ENCODE measurements at regions not wholly inside any gene's neighbourhood (a gene's known extent, or its start where the extent isn't known, plus 50 kb on each side); places are given as distances from the start of the nearest gene placed in this dataset.

- Histone ChIP-seq H3K4me3 (ENCODE audit: low read depth, low read length) (no peak overlapping the region), H3K27ac (no peak overlapping the region), H3K27me3 (replicated peaks) (no peaks in the 10 kb centered on the region), H3K36me3 (replicated peaks) (no peaks in the 10 kb centered on the region)
- in situ Hi-C loops (cut with HindIII; ENCODE audit: low pct_ligation_motif_present, low sequenced_read_pairs) = no loop called here
- TF ChIP-seq, protein P1, sequence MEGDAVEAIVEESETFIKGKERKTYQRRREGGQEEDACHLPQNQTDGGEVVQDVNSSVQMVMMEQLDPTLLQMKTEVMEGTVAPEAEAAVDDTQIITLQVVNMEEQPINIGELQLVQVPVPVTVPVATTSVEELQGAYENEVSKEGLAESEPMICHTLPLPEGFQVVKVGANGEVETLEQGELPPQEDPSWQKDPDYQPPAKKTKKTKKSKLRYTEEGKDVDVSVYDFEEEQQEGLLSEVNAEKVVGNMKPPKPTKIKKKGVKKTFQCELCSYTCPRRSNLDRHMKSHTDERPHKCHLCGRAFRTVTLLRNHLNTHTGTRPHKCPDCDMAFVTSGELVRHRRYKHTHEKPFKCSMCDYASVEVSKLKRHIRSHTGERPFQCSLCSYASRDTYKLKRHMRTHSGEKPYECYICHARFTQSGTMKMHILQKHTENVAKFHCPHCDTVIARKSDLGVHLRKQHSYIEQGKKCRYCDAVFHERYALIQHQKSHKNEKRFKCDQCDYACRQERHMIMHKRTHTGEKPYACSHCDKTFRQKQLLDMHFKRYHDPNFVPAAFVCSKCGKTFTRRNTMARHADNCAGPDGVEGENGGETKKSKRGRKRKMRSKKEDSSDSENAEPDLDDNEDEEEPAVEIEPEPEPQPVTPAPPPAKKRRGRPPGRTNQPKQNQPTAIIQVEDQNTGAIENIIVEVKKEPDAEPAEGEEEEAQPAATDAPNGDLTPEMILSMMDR (IDR thresholded peaks at IDR 0.05; ENCODE audit: low read depth, low read length, missing control alignments) = no peak
- DNase-seq = no peak
Observed at GRCh38 chr12:127912035-127912665, 354.8 kb upstream of the TMEM132C start.

GRCh38 chr12:127923501-127923900, 343.5 kb upstream of the TMEM132C start:
- H3K4me3 ChIP-seq (ENCODE audit: low read depth, low read length) = no peak overlapping the region
- no peaks in the 10 kb centered on the region for H3K27me3 ChIP-seq (replicated peaks)
- no peak for DNase-seq
- TF ChIP-seq, protein P1 (IDR thresholded peaks at IDR 0.05; ENCODE audit: low read depth, low read length, missing control alignments) = no peak
- in situ Hi-C loops (cut with HindIII; ENCODE audit: low pct_ligation_motif_present, low sequenced_read_pairs) = no loop called here
- no peaks in the 10 kb centered on the region for H3K36me3 ChIP-seq (replicated peaks)
- H3K27ac ChIP-seq = no peak overlapping the region

- in situ Hi-C loops (cut with HindIII; ENCODE audit: low pct_ligation_motif_present, low sequenced_read_pairs) = no loop called here
- peak; percentile 66 for DNase-seq
Observed at GRCh38 chr12:127925971-127926370, 341.0 kb upstream of the TMEM132C start.

GRCh38 chr12:127928178-127928577, 338.8 kb upstream of the TMEM132C start:
- H3K36me3 ChIP-seq (replicated peaks) = no peaks in the 10 kb centered on the region
- in situ Hi-C loops (cut with HindIII; ENCODE audit: low pct_ligation_motif_present, low sequenced_read_pairs) = no loop called here
- H3K27me3 ChIP-seq (replicated peaks) = no peaks in the 10 kb centered on the region
- H3K27ac ChIP-seq = peak overlapping the region; percentile 14
- no peak for DNase-seq
- TF ChIP-seq, protein P1 (IDR thresholded peaks at IDR 0.05; ENCODE audit: low read depth, low read length, missing control alignments) = no peak
- no peak overlapping the region for H3K4me3 ChIP-seq (ENCODE audit: low read depth, low read length)

More at GRCh38 chr12:127925971-127926370, 341.0 kb upstream of the TMEM132C start:
- Histone ChIP-seq H3K4me3 (ENCODE audit: low read depth, low read length) (no peak overlapping the region), H3K36me3 (replicated peaks) (no peaks in the 10 kb centered on the region), H3K27me3 (replicated peaks) (no peaks in the 10 kb centered on the region), H3K27ac (no peak overlapping the region)
- TF ChIP-seq, protein P1 (IDR thresholded peaks at IDR 0.05; ENCODE audit: low read depth, low read length, missing control alignments) = peak; percentile 82

GRCh38 chr12:127928615-127929571, 338.1 kb upstream of the TMEM132C start:
- Histone ChIP-seq H3K4me3 (ENCODE audit: low read depth, low read length) (no peak overlapping the region), H3K36me3 (replicated peaks) (no peaks in the 10 kb centered on the region), H3K27me3 (replicated peaks) (no peaks in the 10 kb centered on the region), H3K27ac (peak overlapping the region; percentile 46)
- in situ Hi-C loops (cut with HindIII; ENCODE audit: low pct_ligation_motif_present, low sequenced_read_pairs) = no loop called here
- TF ChIP-seq, protein P1 (IDR thresholded peaks at IDR 0.05; ENCODE audit: low read depth, low read length, missing control alignments) = no peak
- DNase-seq = peak; percentile 57
